GM23248 (cell line): ENCODE measurements at regions not wholly inside any gene's neighbourhood (a gene's known extent, or its start where the extent isn't known, plus 50 kb on each side); places are given as distances from the start of the nearest gene placed in this dataset.

Source experiments
- EZH2 ChIP-seq: fragments of 200-600 bp; sonication (generic); IDR thresholded peaks from 2 replicates; pipeline ENCODE4 v1.6.1; 2018; ENCODE audit warnings: antibody characterized with exemption, mild to moderate bottlenecking; ENCODE audit not compliant: insufficient read depth, poor library complexity, severe bottlenecking
- EZH2phosphoT487 ChIP-seq: fragments of 200-600 bp; sonication (generic); IDR thresholded peaks from 2 replicates; pipeline ENCODE4 v1.6.1; 2018; ENCODE audit warnings: antibody characterized with exemption, moderate library complexity, mild to moderate bottlenecking, low read depth; ENCODE audit not compliant: insufficient read depth

DNA sequence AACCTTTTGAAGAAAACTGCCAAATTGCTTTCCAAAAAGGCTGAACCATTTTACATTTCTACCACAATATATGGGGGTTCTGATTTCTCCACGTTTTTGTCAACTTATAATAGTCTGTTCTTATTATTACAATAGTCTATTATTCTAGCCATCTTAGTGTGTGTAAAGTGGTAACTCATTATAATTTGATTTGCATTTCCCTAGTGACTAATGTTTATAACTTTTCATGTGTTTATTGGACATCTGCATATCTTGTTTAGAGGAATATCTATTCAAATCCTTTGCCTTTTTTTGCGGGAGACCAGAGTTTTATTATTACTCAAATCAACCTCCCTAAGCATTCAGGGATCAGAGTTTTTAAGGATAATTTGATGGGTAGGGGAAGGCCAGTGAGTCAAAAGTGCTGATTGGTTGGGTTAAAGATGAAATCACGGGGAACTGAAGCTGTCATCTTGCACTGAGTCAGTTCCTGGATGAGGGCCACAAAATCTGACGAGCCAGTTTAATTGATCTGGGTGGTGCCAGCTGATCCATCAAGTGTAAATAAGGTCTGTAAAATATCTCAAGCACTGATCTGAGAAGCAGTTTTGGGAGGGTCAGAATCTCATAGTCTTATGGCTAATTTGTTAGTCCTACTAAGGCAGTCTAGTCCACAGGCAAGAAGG, 303.4 kb upstream of the NCKAP5 start:
- no peak for TF ChIP-seq EZH2
- no peak for TF ChIP-seq EZH2phosphoT487
